ENCODE measurements at regions not wholly inside any gene's neighbourhood (a gene's known extent, or its start where the extent isn't known, plus 50 kb on each side); places are given as distances from the start of the nearest gene placed in this dataset.

- Mint-ChIP-seq H3K36me3 (ENCODE audit: low read depth) (no peaks in the 10 kb centered on the region), H3K4me3 (no peak overlapping the region), H3K9me3 (no peaks in the 10 kb centered on the region), H3K27ac (no peak overlapping the region), H3K27me3 (ENCODE audit: insufficient read depth, low read depth, poor library complexity) (no peaks in the 10 kb centered on the region), H3K4me1 (no peaks in the 10 kb centered on the region)
- no peak for DNase-seq (ENCODE audit: low spot score)
- ATAC-seq: no peak
- Histone ChIP-seq H3K36me3 (ENCODE audit: insufficient read depth) (no peaks in the 10 kb centered on the region), H2AFZ (no peak overlapping the region), H3K4me3 (no peak overlapping the region), H3K4me1 (ENCODE audit: insufficient read depth) (no peaks in the 10 kb centered on the region), H3F3A (replicated peaks; ENCODE audit: low read depth) (no peaks in the 10 kb centered on the region), H3K9me2 (ENCODE audit: insufficient read depth) (no peaks in the 10 kb centered on the region), H3K79me2 (replicated peaks; ENCODE audit: insufficient read depth) (no peaks in the 10 kb centered on the region), H3K4me2 (no peak overlapping the region), H3K27me3 (ENCODE audit: insufficient read depth) (no peaks in the 10 kb centered on the region), H4K20me1 (replicated peaks; ENCODE audit: insufficient read depth) (no peaks in the 10 kb centered on the region), H3K27ac (ENCODE audit: low read depth) (no peak overlapping the region)
- TF ChIP-seq NANOG (IDR thresholded peaks at IDR 0.05; ENCODE audit: borderline replicate concordance) (no peak), STAT1 (IDR thresholded peaks at IDR 0.05; ENCODE audit: unreplicated experiment) (no peak), POLR2AphosphoS5 (IDR thresholded peaks at IDR 0.05; ENCODE audit: low read depth) (no peak), REST (IDR thresholded peaks at IDR 0.05; ENCODE audit: unreplicated experiment) (no peak), EZH2phosphoT487 (IDR thresholded peaks at IDR 0.05; ENCODE audit: unreplicated experiment) (no peak)
These were observed 62.1 kb upstream of the G2E3 start for GRCh38 chr14:30496852-30497251.

GRCh38 chr14:30499358-30499757 is 59.6 kb upstream of the G2E3 start:
- H3K36me3 Mint-ChIP-seq (ENCODE audit: low read depth): no peaks in the 10 kb centered on the region
- H3K9me3 Mint-ChIP-seq: no peaks in the 10 kb centered on the region
- no peak overlapping the region for H3K4me3 Mint-ChIP-seq
- H3K4me1 ChIP-seq (ENCODE audit: insufficient read depth): no peaks in the 10 kb centered on the region
- no peak overlapping the region for H2AFZ ChIP-seq
- no peak overlapping the region for H3K4me3 ChIP-seq
- H3F3A ChIP-seq (replicated peaks; ENCODE audit: low read depth): no peaks in the 10 kb centered on the region
- H3K27me3 ChIP-seq (ENCODE audit: insufficient read depth): no peaks in the 10 kb centered on the region
- H4K20me1 ChIP-seq (replicated peaks; ENCODE audit: insufficient read depth): no peaks in the 10 kb centered on the region
- H3K4me1 Mint-ChIP-seq: no peaks in the 10 kb centered on the region
- no peak overlapping the region for H3K27ac ChIP-seq (ENCODE audit: low read depth)
- no peaks in the 10 kb centered on the region for H3K79me2 ChIP-seq (replicated peaks; ENCODE audit: insufficient read depth)
- no peak overlapping the region for H3K4me2 ChIP-seq
- H3K9me2 ChIP-seq (ENCODE audit: insufficient read depth): no peaks in the 10 kb centered on the region
- H3K27me3 Mint-ChIP-seq (ENCODE audit: insufficient read depth, low read depth, poor library complexity): no peaks in the 10 kb centered on the region
- no peak overlapping the region for H3K27ac Mint-ChIP-seq
- H3K36me3 ChIP-seq (ENCODE audit: insufficient read depth): no peaks in the 10 kb centered on the region
- ATAC-seq (no peak), DNase-seq (ENCODE audit: low spot score) (no peak)
- no peak for TF ChIP-seq REST (IDR thresholded peaks at IDR 0.05; ENCODE audit: unreplicated experiment)
- no peak for TF ChIP-seq ETS1 (IDR thresholded peaks at IDR 0.05)
- no peak for TF ChIP-seq NANOG (IDR thresholded peaks at IDR 0.05; ENCODE audit: borderline replicate concordance)
- no peak for TF ChIP-seq CTCF (conservative IDR thresholded peaks at IDR 0.05; ENCODE audit: low read depth in 2 of 2)
- no peak for TF ChIP-seq CREB1 (CRISPR knock-in tag; IDR thresholded peaks at IDR 0.05; ENCODE audit: low read depth)
- TF ChIP-seq STAT1 (IDR thresholded peaks at IDR 0.05; ENCODE audit: unreplicated experiment): no peak

All from GM23338 (cell line).